ENCODE measurements at regions not wholly inside any gene's neighbourhood (a gene's known extent, or its start where the extent isn't known, plus 50 kb on each side); places are given as distances from the start of the nearest gene placed in this dataset.

DNA sequence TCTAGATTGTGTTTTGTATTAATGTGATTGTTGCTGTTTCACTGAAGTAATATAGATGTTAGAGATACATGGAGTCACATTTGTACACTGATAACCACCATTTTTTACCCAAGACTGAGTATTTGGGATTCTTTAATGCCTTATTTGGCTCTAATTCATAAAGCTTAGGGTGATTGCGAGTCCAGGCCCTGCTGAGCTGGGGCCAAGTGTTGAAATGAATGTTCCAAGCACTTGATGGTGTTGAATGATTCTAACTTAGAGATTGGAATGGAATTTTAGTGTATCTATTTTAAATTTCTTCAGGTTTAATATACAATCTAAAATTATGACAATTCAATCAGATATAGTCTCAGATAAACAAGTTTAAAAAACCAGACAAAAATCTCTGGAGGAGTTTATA lies 329.4 kb upstream of the SLC35B3 start:
- TF ChIP-seq POLR2A (IDR thresholded peaks at IDR 0.05; ENCODE audit: low read length): no peak
- TF ChIP-seq GATA1 (IDR thresholded peaks at IDR 0.05; ENCODE audit: low read depth, low read length): no peak
